PC-9 (cell line): ENCODE measurements at regions not wholly inside any gene's neighbourhood (a gene's known extent, or its start where the extent isn't known, plus 50 kb on each side); places are given as distances from the start of the nearest gene placed in this dataset.

Experiments
- BruUV-seq: library from RNA; stranded (reverse); fragments of 400-500 nt; replicated peaks from 2 replicates; lab custom pipeline; 2021; lab: Mats Ljungman, UMichigan
- CTCF ChIA-PET: fragments of 300-600 bp; sonication (Branson Sonifier 250); formaldehyde crosslinking; loops from one replicate; lab custom pipeline; 2022; ENCODE audit warnings: antibody characterized with exemption; lab: Charles Lee
- POLR2A ChIA-PET: fragments of 300-600 bp; sonication (Branson Sonifier 250); formaldehyde crosslinking; loops from one replicate; lab custom pipeline; 2022; ENCODE audit warnings: antibody characterized with exemption; ENCODE audit not compliant: unreplicated experiment; lab: Charles Lee
- DNase-seq, 2 experiments: peaks; one replicate each; pipeline versions ENCODE4 v3.0.0 to v3.0.0-alpha.2; 2015 to 2022; ENCODE audit warnings: mixed read lengths in 1 of 2
- H2AFZ ChIP-seq: fragments of 200-600 bp; sonication (generic); 2 replicates; pipeline ENCODE4 v1.8.1; 2017; ENCODE audit warnings: antibody characterized with exemption
- H3F3A ChIP-seq: fragments of 200-600 bp; sonication (generic); 2 replicates; pipeline ENCODE4 v1.8.1; 2017; ENCODE audit warnings: antibody characterized with exemption, mild to moderate bottlenecking, low read depth; ENCODE audit not compliant: insufficient read depth
- H3K27ac ChIP-seq: fragments of 200-600 bp; sonication (generic); 2 replicates; pipeline ENCODE4 v1.6.1; 2016; ENCODE audit warnings: mixed run types
- H3K27me3 ChIP-seq: fragments of 200-600 bp; sonication (generic); 2 replicates; pipeline ENCODE4 v1.6.1; 2016; ENCODE audit warnings: low read depth, mixed run types; ENCODE audit not compliant: insufficient read depth
- H3K36me3 ChIP-seq: fragments of 200-600 bp; sonication (generic); 2 replicates; pipeline ENCODE4 v1.6.1; 2016; ENCODE audit warnings: low read depth, mixed run types
- H3K4me1 ChIP-seq: fragments of 200-600 bp; sonication (generic); replicated peaks from 2 replicates; pipeline ENCODE4 v1.6.1; 2016; ENCODE audit warnings: mixed run types; ENCODE audit not compliant: insufficient read depth
- H3K4me2 ChIP-seq: fragments of 200-600 bp; sonication (generic); 2 replicates; pipeline ENCODE4 v1.6.1; 2017; ENCODE audit warnings: mixed run types
- H3K4me3 ChIP-seq: fragments of 200-600 bp; sonication (generic); 2 replicates; pipeline ENCODE4 v1.6.1; 2016; ENCODE audit warnings: mixed run types
- H3K79me2 ChIP-seq: fragments of 200-600 bp; sonication (generic); 2 replicates; pipeline ENCODE4 v1.6.1; 2017; ENCODE audit warnings: low read depth, mixed run types
- H3K9me2 ChIP-seq: fragments of 200-600 bp; sonication (generic); 2 replicates; pipeline ENCODE4 v1.8.1; 2017; ENCODE audit warnings: mild to moderate bottlenecking; ENCODE audit not compliant: insufficient read depth
- H3K9me3 ChIP-seq: fragments of 200-600 bp; sonication (generic); 2 replicates; pipeline ENCODE4 v1.8.1; 2016; ENCODE audit warnings: low read depth; ENCODE audit not compliant: insufficient read depth
- H4K20me1 ChIP-seq: fragments of 200-600 bp; sonication (generic); 2 replicates; pipeline ENCODE4 v1.8.1; 2017; ENCODE audit not compliant: insufficient read depth
- EZH2 ChIP-seq: fragments of 200-600 bp; sonication (generic); IDR thresholded peaks from 2 replicates; pipeline ENCODE4 v1.8.0; 2017; ENCODE audit warnings: antibody characterized with exemption, low read depth
- intact Hi-C: fragments of 100-400 bp; cut with micrococcal nuclease; formaldehyde crosslinking; loops from one replicate; pipeline ENCODE4 v1.10.0; 2022; ENCODE audit not compliant: unreplicated experiment
- TF ChIP-seq, protein P1 (sequence below): fragments of 200-600 bp; sonication (generic); conservative IDR thresholded peaks from 2 replicates; pipeline ENCODE4 v1.6.1; 2017; ENCODE audit warnings: mixed run types, antibody characterized with exemption, mild to moderate bottlenecking, moderate library complexity

DNA sequence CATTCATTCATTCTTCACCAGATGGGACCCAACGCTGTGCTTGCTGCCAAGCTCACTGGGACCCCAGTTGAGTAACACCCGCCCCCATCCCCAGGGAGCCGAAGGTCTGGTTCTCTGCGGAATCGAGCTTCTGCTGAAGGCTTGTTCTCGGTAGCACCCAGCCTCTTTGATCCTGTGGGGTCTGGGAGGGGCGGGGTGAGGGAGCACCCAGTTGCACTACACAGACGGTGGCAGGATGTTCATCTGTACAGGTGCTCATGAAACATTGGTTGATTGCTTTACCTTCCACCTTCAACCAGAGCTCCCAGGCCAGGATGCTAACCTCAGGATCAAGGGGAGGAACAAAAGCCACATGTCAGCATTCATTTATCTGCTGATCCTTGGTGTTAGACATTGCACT is 77.7 kb upstream of the RGMA start:
- DNase-seq = no peak
- no TSS peak for BruUV-seq
- Histone ChIP-seq H3K79me2 (no peaks in the 10 kb centered on the region), H4K20me1 (no peaks in the 10 kb centered on the region), H3K27ac (no peak overlapping the region), H3K4me3 (no peak overlapping the region), H3K27me3 (peaks cover 92% of the 10 kb centered on the region), H2AFZ (no peak overlapping the region), H3K4me1 (no peaks in the 10 kb centered on the region), H3K4me2 (no peak overlapping the region), H3F3A (no peaks in the 10 kb centered on the region), H3K9me2 (no peaks in the 10 kb centered on the region), H3K36me3 (no peaks in the 10 kb centered on the region), H3K9me3 (no peaks in the 10 kb centered on the region)
- ChIA-PET POLR2A (no interaction called here), CTCF (no interaction called here)
- TF ChIP-seq EZH2 = no peak
- TF ChIP-seq, protein P1, sequence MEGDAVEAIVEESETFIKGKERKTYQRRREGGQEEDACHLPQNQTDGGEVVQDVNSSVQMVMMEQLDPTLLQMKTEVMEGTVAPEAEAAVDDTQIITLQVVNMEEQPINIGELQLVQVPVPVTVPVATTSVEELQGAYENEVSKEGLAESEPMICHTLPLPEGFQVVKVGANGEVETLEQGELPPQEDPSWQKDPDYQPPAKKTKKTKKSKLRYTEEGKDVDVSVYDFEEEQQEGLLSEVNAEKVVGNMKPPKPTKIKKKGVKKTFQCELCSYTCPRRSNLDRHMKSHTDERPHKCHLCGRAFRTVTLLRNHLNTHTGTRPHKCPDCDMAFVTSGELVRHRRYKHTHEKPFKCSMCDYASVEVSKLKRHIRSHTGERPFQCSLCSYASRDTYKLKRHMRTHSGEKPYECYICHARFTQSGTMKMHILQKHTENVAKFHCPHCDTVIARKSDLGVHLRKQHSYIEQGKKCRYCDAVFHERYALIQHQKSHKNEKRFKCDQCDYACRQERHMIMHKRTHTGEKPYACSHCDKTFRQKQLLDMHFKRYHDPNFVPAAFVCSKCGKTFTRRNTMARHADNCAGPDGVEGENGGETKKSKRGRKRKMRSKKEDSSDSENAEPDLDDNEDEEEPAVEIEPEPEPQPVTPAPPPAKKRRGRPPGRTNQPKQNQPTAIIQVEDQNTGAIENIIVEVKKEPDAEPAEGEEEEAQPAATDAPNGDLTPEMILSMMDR = no peak
- intact Hi-C loops = no loop called here

DNA sequence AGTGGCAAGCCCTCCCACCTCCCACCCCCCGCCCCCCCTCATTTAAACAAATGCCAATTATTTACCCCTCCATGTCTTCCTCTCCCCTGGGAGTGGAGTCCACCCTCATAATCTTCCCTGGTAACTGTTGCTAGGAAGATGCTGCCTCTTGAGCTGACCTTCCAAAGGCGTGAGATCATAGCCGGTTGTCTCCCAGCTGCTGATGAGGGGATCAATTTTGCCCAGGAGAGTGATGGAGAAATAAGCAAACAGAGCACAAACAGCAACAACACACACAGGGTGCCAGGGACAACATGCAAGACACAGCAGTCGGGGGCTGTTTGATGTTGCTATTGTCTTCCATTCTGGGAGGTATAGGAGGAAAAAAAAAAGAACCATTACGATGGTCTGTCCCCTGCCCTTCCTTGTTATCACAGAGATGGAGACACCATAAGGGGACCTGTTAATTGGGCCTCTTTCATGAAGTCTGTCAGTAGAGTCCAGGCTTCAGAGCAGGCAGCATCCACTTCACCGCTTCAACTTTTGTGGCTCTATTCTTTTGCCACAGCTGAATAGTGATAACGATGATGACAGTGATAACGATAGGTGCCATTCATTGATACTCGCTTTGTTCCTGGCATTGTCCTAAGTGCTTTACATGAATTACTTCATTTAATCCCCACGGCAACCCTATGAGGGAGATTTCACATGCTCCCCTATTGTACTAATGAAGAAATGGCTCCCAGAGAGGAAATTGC is 76.9 kb upstream of the RGMA start:
- TF ChIP-seq, protein P1 = no peak
- no peak for TF ChIP-seq EZH2
- Histone ChIP-seq H3K27me3 (peaks cover 92% of the 10 kb centered on the region), H3F3A (no peaks in the 10 kb centered on the region), H3K36me3 (no peaks in the 10 kb centered on the region), H4K20me1 (no peaks in the 10 kb centered on the region), H3K9me2 (no peaks in the 10 kb centered on the region), H3K4me1 (no peaks in the 10 kb centered on the region), H2AFZ (no peak overlapping the region), H3K79me2 (no peaks in the 10 kb centered on the region), H3K27ac (no peak overlapping the region), H3K9me3 (no peaks in the 10 kb centered on the region), H3K4me3 (no peak overlapping the region), H3K4me2 (no peak overlapping the region)
- DNase-seq = no peak
- intact Hi-C loops = no loop called here
- ChIA-PET CTCF (no interaction called here), POLR2A (no interaction called here)
- BruUV-seq = no TSS peak

DNA sequence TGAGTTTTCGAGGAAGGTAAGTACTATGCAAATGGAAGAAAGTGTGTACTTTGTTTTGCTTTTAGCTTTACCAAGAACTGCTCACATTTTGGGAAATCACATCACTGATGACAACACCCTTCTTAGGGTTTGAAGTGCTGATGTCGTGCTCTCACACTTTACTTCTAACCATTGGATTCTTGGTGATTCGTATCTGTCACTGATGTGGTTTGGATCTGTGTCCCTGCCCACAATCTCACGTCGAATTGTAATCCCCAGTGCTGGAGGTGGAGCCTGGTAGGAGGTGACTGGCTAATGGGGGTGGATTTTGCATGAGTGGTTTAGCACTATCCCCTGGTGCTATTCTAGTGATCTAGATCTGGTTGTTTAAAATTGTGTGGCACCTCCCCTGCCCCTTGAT is 75.4 kb upstream of the RGMA start:
- H3K79me2 ChIP-seq = no peaks in the 10 kb centered on the region
- CTCF ChIA-PET = no interaction called here
- H4K20me1 ChIP-seq = no peaks in the 10 kb centered on the region
- TF ChIP-seq EZH2 = no peak
- TF ChIP-seq, protein P1 = no peak
- no peaks in the 10 kb centered on the region for H3K36me3 ChIP-seq
- intact Hi-C loops = no loop called here
- no peak overlapping the region for H3K27ac ChIP-seq
- no peak overlapping the region for H2AFZ ChIP-seq
- no peak for DNase-seq
- H3K27me3 ChIP-seq = peaks cover 90% of the 10 kb centered on the region
- no peaks in the 10 kb centered on the region for H3F3A ChIP-seq
- no peaks in the 10 kb centered on the region for H3K4me1 ChIP-seq
- H3K4me2 ChIP-seq = no peak overlapping the region
- no TSS peak for BruUV-seq
- H3K9me3 ChIP-seq = no peaks in the 10 kb centered on the region
- POLR2A ChIA-PET = no interaction called here
- no peaks in the 10 kb centered on the region for H3K9me2 ChIP-seq
- no peak overlapping the region for H3K4me3 ChIP-seq
